ENCODE measurements at regions not wholly inside any gene's neighbourhood (a gene's known extent, or its start where the extent isn't known, plus 50 kb on each side); places are given as distances from the start of the nearest gene placed in this dataset.
"Not testable (repeated sequence)": the region's sequence is repeated elsewhere in the genome, so short reads cannot be mapped to it uniquely, and the experiment has no call there.

DNA sequence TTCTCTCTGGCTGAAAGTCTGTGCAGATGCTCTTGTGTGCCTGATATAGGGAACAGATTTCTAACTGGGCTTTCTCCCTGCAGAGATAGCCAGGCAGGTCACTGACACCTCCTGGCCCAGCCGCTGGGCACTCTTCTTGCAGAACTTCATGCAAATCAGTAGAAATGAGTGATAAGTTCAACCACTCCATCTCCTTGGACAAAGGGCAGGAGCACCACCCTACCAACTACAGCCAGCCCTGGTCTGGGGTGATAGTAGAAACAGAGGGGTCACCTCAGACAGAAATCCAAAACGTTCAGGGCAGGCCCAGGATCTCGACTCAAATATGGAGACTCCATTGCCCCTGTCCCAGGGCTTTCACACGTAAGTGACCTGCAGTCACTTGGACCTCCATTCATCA is 917.8 kb upstream of the ZNF722 start:
- Histone ChIP-seq H3K27ac (ENCODE audit: low read depth, low read length) (no peak overlapping the region), H3K9me3 (ENCODE audit: control insufficient read depth in 3 of 3, low read length in 3 of 3) (peaks cover 0 to 14% (median 3%) of the 10 kb centered on the region in 3 donors), H3K4me3 (ENCODE audit: low read length in 3 of 3) (no peak overlapping the region), H3K27me3 (ENCODE audit: control insufficient read depth in 3 of 3, insufficient read depth in 3 of 3, low read length in 3 of 3) (no peaks in the 10 kb centered on the region), H3K9ac (ENCODE audit: low read depth in 1 of 3, low read length in 3 of 3) (no peak overlapping the region), H3K36me3 (ENCODE audit: control insufficient read depth in 3 of 3, insufficient read depth in 3 of 3, low read length in 3 of 3) (no peaks in the 10 kb centered on the region), H3K4me1 (ENCODE audit: control insufficient read depth in 3 of 3, insufficient read depth in 3 of 3, low read length in 3 of 3) (no peaks in the 10 kb centered on the region)

DNA sequence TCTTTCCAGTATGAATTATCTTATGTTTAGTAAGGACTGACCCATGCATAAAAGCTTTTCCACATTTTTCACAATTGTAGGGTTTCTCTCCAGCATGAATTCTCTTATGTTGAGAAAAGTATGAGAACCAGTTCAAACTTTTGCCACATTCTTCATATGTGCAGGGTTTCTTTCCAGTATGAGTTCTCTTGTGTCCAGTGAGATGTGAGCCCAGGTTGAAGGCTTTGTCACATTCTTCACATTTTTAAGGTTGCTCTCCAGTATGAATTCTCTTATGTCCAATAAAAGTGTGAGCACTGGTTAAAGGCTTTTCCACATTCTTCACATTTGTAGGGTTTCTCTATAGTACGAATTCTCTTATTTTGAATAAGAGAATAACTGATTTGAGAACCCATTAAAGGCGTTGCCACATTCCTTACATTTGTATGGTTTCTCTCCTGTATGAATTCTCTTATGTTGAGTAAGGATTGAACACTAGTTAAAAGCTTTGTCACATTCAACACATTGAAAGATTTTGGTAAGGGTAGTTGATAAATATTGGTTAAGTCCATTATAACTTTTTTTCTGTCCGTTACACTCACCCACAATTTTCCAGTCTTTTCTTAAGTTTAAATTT is 911.0 kb upstream of the ZNF722 start:
- Histone ChIP-seq H3K36me3 (ENCODE audit: control insufficient read depth in 3 of 3, insufficient read depth in 3 of 3, low read length in 3 of 3) (no peaks in the 10 kb centered on the region), H3K27me3 (ENCODE audit: control insufficient read depth in 3 of 3, insufficient read depth in 3 of 3, low read length in 3 of 3) (no peaks in the 10 kb centered on the region), H3K4me1 (ENCODE audit: control insufficient read depth in 3 of 3, insufficient read depth in 3 of 3, low read length in 3 of 3) (no peaks in the 10 kb centered on the region), H3K27ac (ENCODE audit: low read depth, low read length) (no peak overlapping the region), H3K4me3 (ENCODE audit: low read length in 3 of 3) (no peak overlapping the region), H3K9ac (ENCODE audit: low read depth in 1 of 3, low read length in 3 of 3) (no peak overlapping the region), H3K9me3 (ENCODE audit: control insufficient read depth in 3 of 3, low read length in 3 of 3) (peaks cover 5 to 18% (median 8%) of the 10 kb centered on the region in 3 donors)

DNA sequence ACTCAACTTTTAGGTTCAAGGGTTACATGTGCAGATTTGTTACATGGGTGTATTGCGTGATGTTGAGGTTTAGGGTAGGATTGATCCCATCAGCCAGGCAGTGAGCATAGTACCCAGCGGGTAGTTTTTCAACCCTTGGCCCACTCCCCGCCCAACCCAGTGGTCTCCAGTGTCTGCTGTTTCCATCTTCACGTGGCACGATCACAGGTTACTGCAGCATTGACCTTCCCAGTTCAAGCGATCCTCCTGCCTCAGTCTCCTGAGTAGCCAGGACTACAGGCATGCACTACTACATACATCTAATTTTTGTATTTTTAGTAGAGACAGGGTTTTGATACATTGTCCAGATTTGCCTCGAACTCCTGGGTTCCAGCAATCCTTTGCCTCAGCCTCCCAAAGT is 905.7 kb upstream of the ZNF722 start:
- Histone ChIP-seq H3K9me3 (ENCODE audit: control insufficient read depth in 3 of 3, low read length in 3 of 3) (peaks cover 2 to 12% (median 5%) of the 10 kb centered on the region in 3 donors), H3K4me1 (ENCODE audit: control insufficient read depth in 3 of 3, insufficient read depth in 3 of 3, low read length in 3 of 3) (no peaks in the 10 kb centered on the region)

DNA sequence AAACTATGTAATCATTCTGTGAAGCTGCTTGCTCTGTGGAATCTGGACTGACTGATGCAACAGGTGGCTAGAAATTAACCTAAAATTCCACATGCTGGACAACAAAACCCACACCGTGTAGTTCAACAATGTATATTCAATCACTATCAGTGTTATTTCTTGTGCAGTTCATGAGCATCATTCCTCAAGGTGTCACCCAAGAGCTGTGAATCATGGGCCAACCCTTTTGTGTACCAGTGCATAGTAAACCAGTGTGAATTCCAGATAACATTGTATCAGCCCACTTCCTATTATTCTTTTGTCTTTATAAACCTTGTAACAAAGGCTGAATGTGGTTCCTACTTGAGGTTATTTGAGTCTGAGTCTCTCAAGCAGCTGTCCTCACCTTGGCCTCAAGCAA is 905.2 kb upstream of the ZNF722 start:
- H3K9me3 ChIP-seq (ENCODE audit: control insufficient read depth in 3 of 3, low read length in 3 of 3): peaks cover 2 to 8% (median 3%) of the 10 kb centered on the region in 3 donors

More for the DNA sequence above, 905.7 kb upstream of the ZNF722 start:
- H3K27me3 ChIP-seq (ENCODE audit: control insufficient read depth in 3 of 3, insufficient read depth in 3 of 3, low read length in 3 of 3): no peaks in the 10 kb centered on the region
- H3K9ac ChIP-seq (ENCODE audit: low read depth in 1 of 3, low read length in 3 of 3): no peak overlapping the region
- H3K27ac ChIP-seq (ENCODE audit: low read depth, low read length): no peak overlapping the region
- no peak overlapping the region for H3K4me3 ChIP-seq (ENCODE audit: low read length in 3 of 3)
- H3K36me3 ChIP-seq (ENCODE audit: control insufficient read depth in 3 of 3, insufficient read depth in 3 of 3, low read length in 3 of 3): no peaks in the 10 kb centered on the region

DNA sequence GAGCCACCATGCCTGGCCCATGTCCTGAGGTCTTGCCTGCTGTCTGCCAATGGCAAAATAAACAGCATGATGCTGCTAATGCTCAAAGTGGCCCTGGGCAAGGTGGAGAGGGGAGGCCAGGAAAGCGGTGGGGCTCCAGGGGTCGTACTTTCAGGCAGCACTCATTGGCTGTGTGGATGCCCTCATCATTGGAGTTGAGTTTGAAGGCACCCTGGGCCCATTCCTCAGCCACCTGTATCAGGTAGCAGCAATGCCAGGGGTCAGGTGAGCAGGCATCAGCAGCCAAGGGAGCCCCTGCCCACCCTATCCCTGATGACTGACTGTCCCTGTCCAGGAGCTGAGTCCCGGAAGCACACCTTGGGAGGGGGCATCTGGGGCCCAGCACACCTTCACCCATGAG is 902.5 kb upstream of the ZNF722 start:
- H3K4me3 ChIP-seq (ENCODE audit: low read length in 3 of 3): no peak overlapping the region
- no peak overlapping the region for H3K9ac ChIP-seq (ENCODE audit: low read depth in 1 of 3, low read length in 3 of 3)
- H3K27ac ChIP-seq (ENCODE audit: low read depth, low read length): no peak overlapping the region
- no peaks in the 10 kb centered on the region for H3K4me1 ChIP-seq (ENCODE audit: control insufficient read depth in 3 of 3, insufficient read depth in 3 of 3, low read length in 3 of 3)
- H3K36me3 ChIP-seq (ENCODE audit: control insufficient read depth in 3 of 3, insufficient read depth in 3 of 3, low read length in 3 of 3): no peaks in the 10 kb centered on the region
- no peaks in the 10 kb centered on the region for H3K27me3 ChIP-seq (ENCODE audit: control insufficient read depth in 3 of 3, insufficient read depth in 3 of 3, low read length in 3 of 3)
- peaks cover 0 to 5% (median 2%) of the 10 kb centered on the region in 3 donors for H3K9me3 ChIP-seq (ENCODE audit: control insufficient read depth in 3 of 3, low read length in 3 of 3)

More for the DNA sequence above, 905.2 kb upstream of the ZNF722 start:
- Histone ChIP-seq H3K36me3 (ENCODE audit: control insufficient read depth in 3 of 3, insufficient read depth in 3 of 3, low read length in 3 of 3) (no peaks in the 10 kb centered on the region), H3K4me1 (ENCODE audit: control insufficient read depth in 3 of 3, insufficient read depth in 3 of 3, low read length in 3 of 3) (no peaks in the 10 kb centered on the region), H3K4me3 (ENCODE audit: low read length in 3 of 3) (no peak overlapping the region), H3K9ac (ENCODE audit: low read depth in 1 of 3, low read length in 3 of 3) (no peak overlapping the region), H3K27me3 (ENCODE audit: control insufficient read depth in 3 of 3, insufficient read depth in 3 of 3, low read length in 3 of 3) (no peaks in the 10 kb centered on the region), H3K27ac (ENCODE audit: low read depth, low read length) (no peak overlapping the region)

DNA sequence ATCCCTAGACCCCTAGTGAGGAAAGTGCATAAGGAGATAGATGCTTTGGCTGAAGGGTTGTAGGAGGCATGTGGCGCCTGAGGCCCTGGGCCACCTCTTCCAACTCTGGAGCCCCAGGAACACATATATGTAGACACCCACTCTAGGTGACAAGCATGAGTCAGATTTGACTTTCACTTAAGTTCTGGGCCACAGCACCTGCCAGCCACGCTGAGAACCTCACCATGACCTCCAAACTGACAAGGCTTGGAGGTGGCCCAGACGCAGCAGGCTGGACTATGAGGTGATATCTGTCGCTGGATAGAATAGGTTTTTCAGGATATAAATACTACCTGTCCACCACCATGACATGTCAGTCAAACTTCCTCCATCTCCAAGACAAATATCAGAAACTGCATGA is 894.0 kb upstream of the ZNF722 start:
- H3K4me3 ChIP-seq (ENCODE audit: low read length in 3 of 3): no peak overlapping the region
- H3K36me3 ChIP-seq (ENCODE audit: control insufficient read depth in 3 of 3, insufficient read depth in 3 of 3, low read length in 3 of 3): no peaks in the 10 kb centered on the region
- H3K4me1 ChIP-seq (ENCODE audit: control insufficient read depth in 3 of 3, insufficient read depth in 3 of 3, low read length in 3 of 3): no peaks in the 10 kb centered on the region
- H3K27ac ChIP-seq (ENCODE audit: low read depth, low read length): no peak overlapping the region
- H3K27me3 ChIP-seq (ENCODE audit: control insufficient read depth in 3 of 3, insufficient read depth in 3 of 3, low read length in 3 of 3): no peaks in the 10 kb centered on the region
- peaks cover 0 to 3% (median 2%) of the 10 kb centered on the region in 3 donors for H3K9me3 ChIP-seq (ENCODE audit: control insufficient read depth in 3 of 3, low read length in 3 of 3)
- no peak overlapping the region for H3K9ac ChIP-seq (ENCODE audit: low read depth in 1 of 3, low read length in 3 of 3)

DNA sequence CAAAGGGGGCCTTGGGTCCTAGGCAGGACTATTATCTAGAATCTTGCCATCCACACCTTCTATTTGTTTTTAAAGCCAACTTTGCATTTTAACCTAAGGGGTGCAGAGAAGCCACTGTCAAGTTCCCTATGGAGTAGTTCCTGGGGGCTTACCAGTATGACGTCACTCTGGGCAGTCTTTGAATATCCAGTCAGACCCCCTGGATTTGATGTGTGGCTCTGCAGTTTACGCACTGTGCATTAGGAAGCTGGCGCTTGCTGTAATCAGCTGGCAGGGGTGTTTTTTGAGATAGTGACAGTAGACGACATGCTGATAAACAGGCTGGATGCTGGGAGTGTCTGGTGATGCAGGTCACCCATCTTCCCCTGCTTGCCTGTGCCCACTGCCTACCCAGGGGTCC is 892.7 kb upstream of the ZNF722 start:
- Histone ChIP-seq H3K9ac (ENCODE audit: low read depth in 1 of 3, low read length in 3 of 3) (no peak overlapping the region), H3K4me1 (ENCODE audit: control insufficient read depth in 3 of 3, insufficient read depth in 3 of 3, low read length in 3 of 3) (no peaks in the 10 kb centered on the region), H3K4me3 (ENCODE audit: low read length in 3 of 3) (no peak overlapping the region), H3K36me3 (ENCODE audit: control insufficient read depth in 3 of 3, insufficient read depth in 3 of 3, low read length in 3 of 3) (no peaks in the 10 kb centered on the region), H3K9me3 (ENCODE audit: control insufficient read depth in 3 of 3, low read length in 3 of 3) (peaks cover 0 to 3% (median 2%) of the 10 kb centered on the region in 3 donors), H3K27ac (ENCODE audit: low read depth, low read length) (no peak overlapping the region), H3K27me3 (ENCODE audit: control insufficient read depth in 3 of 3, insufficient read depth in 3 of 3, low read length in 3 of 3) (no peaks in the 10 kb centered on the region)

DNA sequence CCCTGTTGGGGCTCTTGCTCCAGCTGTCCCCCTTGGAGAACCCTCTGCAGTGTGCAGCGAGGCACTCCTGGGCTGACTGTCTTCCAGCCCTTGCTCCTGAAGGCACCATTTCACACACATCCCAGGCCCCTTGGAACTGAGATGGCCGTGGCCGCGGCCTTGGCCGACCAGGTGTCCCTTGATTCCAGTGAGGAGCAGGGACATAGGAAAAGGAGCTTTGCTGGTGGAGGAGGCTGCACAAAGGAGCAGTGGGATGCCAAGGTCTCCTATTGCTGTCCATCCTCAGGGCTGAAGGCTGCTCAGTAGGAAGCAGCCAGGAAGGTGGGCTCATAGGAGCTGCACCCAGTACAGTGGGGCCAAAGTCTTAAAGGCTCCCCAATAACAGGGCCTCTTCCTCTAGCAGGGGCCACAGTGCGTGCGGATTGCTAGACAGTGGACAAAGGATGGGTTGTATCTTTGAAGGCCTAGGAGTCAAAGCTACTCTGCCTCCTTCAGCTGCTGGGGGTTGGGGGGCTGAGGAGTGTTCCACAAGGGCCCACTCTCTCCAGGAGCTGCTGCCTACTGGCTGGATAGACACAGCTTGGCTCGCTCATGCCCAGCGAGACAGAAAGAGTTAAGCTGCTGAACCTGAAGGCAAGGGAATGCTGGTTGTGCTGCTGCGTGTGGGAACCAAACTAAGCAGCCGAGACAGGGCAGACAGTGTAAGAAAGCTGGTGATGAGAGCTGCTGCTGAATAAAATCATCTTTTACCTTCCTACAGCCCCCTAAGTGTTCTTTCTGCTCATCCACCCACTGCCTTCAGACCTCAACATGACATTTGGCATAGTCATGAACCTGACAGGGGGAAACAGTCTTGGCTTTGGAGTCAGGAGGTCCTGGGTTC is 891.9 kb upstream of the ZNF722 start:
- Histone ChIP-seq H3K4me3 (ENCODE audit: low read length in 3 of 3) (no peak overlapping the region), H3K4me1 (ENCODE audit: control insufficient read depth in 3 of 3, insufficient read depth in 3 of 3, low read length in 3 of 3) (no peaks in the 10 kb centered on the region), H3K27ac (ENCODE audit: low read depth, low read length) (no peak overlapping the region), H3K27me3 (ENCODE audit: control insufficient read depth in 3 of 3, insufficient read depth in 3 of 3, low read length in 3 of 3) (no peaks in the 10 kb centered on the region), H3K9me3 (ENCODE audit: control insufficient read depth in 3 of 3, low read length in 3 of 3) (peaks cover 0 to 3% (median 2%) of the 10 kb centered on the region in 3 donors), H3K36me3 (ENCODE audit: control insufficient read depth in 3 of 3, insufficient read depth in 3 of 3, low read length in 3 of 3) (no peaks in the 10 kb centered on the region), H3K9ac (ENCODE audit: low read depth in 1 of 3, low read length in 3 of 3) (no peak overlapping the region)

DNA sequence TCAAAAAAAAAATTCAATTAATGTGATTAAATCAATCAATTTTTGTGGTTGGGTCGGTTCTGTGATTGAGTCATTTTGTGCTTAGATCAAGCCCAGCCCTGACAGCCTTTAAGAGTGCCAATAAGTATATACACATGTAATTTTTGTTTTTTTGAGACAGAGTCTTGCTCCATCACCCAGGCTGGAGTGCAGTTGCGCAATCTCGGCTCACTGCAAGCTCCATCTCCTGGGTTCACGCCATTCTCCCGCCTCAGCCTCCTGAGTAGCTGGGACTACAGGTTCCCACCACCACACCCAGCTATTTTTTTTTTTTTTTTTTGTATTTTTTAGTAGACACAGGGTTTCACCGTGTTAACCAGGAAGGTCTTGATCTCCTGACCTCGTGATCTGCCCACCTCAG is 887.1 kb upstream of the ZNF722 start:
- H3K27ac ChIP-seq (ENCODE audit: low read depth, low read length); H3K27me3 ChIP-seq (ENCODE audit: control insufficient read depth in 3 of 3, insufficient read depth in 3 of 3, low read length in 3 of 3); H3K4me1 ChIP-seq (ENCODE audit: control insufficient read depth in 3 of 3, insufficient read depth in 3 of 3, low read length in 3 of 3); H3K36me3 ChIP-seq (ENCODE audit: control insufficient read depth in 3 of 3, insufficient read depth in 3 of 3, low read length in 3 of 3); H3K9ac ChIP-seq (ENCODE audit: low read depth in 1 of 3, low read length in 3 of 3); H3K4me3 ChIP-seq (ENCODE audit: low read length in 3 of 3); H3K9me3 ChIP-seq (ENCODE audit: control insufficient read depth in 3 of 3, low read length in 3 of 3): not testable (repeated sequence)
